ENCODE measurements at regions not wholly inside any gene's neighbourhood (a gene's known extent, or its start where the extent isn't known, plus 50 kb on each side); places are given as distances from the start of the nearest gene placed in this dataset.

DNA sequence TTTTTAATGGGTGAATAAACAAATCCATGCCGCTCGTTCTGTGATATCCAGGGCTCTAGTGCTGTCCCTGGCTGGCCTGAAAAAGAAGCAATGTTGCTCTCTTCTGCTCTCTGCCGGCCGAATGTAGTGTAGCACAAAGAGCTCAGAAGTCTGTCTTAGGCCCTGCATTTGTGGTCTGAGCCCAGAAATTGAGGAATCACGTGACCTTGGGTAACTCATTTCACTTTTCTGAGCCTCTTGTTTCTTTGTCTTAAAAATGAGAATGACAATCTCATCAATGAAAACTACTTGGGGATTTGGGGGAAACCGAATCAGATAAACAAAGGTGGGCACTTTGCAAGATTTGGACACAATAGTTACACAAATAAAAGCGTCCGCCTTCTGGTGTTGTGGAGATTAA, 381.6 kb upstream of the ASIC2 start:
- dilution Hi-C loops (cut with HindIII; ENCODE audit: low sequenced_read_pairs, unreplicated experiment) = no loop called here
- Histone ChIP-seq H3K4me2 (ENCODE audit: low read depth, low read length) (no peak overlapping the region), H3K18ac (ENCODE audit: low read depth, low read length) (no peak overlapping the region), H3K4me3 (ENCODE audit: insufficient read depth, low read depth, low read length) (no peak overlapping the region), H4K8ac (ENCODE audit: low read depth in 2 of 2, low read length in 2 of 2) (no peak overlapping the region), H3K27ac (ENCODE audit: insufficient read depth, low read length) (no peak overlapping the region), H3K9ac (ENCODE audit: low read depth, low read length) (no peak overlapping the region), H3K23ac (ENCODE audit: low read depth, low read length) (no peak overlapping the region), H3K9me1 (ENCODE audit: insufficient read depth, low read length) (no peaks in the 10 kb centered on the region), H3K36me3 (ENCODE audit: control insufficient read depth, insufficient read depth, low read length) (no peaks in the 10 kb centered on the region), H2AK9ac (replicated peaks; ENCODE audit: low read depth, low read length, poor library complexity) (no peak overlapping the region), H3K14ac (replicated peaks; ENCODE audit: low read depth, low read length) (no peak overlapping the region), H3K27me3 (ENCODE audit: control insufficient read depth, insufficient read depth, low read length) (no peaks in the 10 kb centered on the region), H2BK20ac (ENCODE audit: low read depth, low read length) (no peak overlapping the region), H2BK15ac (ENCODE audit: low read depth, low read length) (no peak overlapping the region), H3K56ac (ENCODE audit: extremely low read depth, insufficient read depth, low read length) (no peak overlapping the region), H4K20me1 (ENCODE audit: insufficient read depth, low read length) (no peaks in the 10 kb centered on the region), H2BK120ac (ENCODE audit: low read depth, low read length) (no peak overlapping the region), H3K4ac (ENCODE audit: low read depth, low read length) (no peak overlapping the region), H4K5ac (ENCODE audit: low read depth, low read length) (no peak overlapping the region), H4K91ac (ENCODE audit: insufficient read depth, low read depth, low read length) (no peak overlapping the region), H3K9me3 (ENCODE audit: control insufficient read depth, insufficient read depth, low read length) (no peaks in the 10 kb centered on the region), H2AK5ac (ENCODE audit: low read depth, low read length) (no peak overlapping the region), H3K79me1 (ENCODE audit: low read depth in 1 of 2, low read length in 2 of 2) (no peaks in the 10 kb centered on the region), H2AFZ (replicated peaks; ENCODE audit: low read length, poor library complexity) (no peak overlapping the region), H3K4me1 (ENCODE audit: control insufficient read depth, insufficient read depth, low read length) (no peaks in the 10 kb centered on the region), H2BK5ac (ENCODE audit: low read depth, low read length, poor library complexity, severe bottlenecking) (no peak overlapping the region)
- BruUV-seq (replicated peaks) = no TSS peak
- POLR2A ChIA-PET (ENCODE audit: unreplicated experiment) = no interaction called here
- intact Hi-C loops (cut with micrococcal nuclease) = loop anchor here (1.0 to 2.0 kb wide), 4 partner anchors 382 to 892 kb away; partner anchors contain the start of gene ASIC2
- in situ Hi-C loops (cut with MboI; ENCODE audit: low sequenced_read_pairs) = no loop called here
- peak; percentile 99 for ATAC-seq (ENCODE audit: low read depth)
- TF ChIP-seq RFX5 (IDR thresholded peaks at IDR 0.05; ENCODE audit: low read depth, low read length) (no peak), CEBPB (IDR thresholded peaks at IDR 0.05; ENCODE audit: low read depth, low read length) (no peak), NFE2L2 (IDR thresholded peaks at IDR 0.05; ENCODE audit: low read depth, low read length) (no peak), MAFK (IDR thresholded peaks at IDR 0.05; ENCODE audit: low read depth, low read length) (no peak), MAZ (IDR thresholded peaks at IDR 0.05; ENCODE audit: borderline replicate concordance, low read depth, low read length) (no peak), BHLHE40 (IDR thresholded peaks at IDR 0.05; ENCODE audit: low read depth, low read length) (0 out of 2 replicates have a peak, but pooled peaks have one; percentile 42), SMC3 (IDR thresholded peaks at IDR 0.05; ENCODE audit: low read depth, low read length) (peak; percentile 44; the same call in 1 of the 2 replicates), RAD21 (IDR thresholded peaks at IDR 0.05; ENCODE audit: low read length) (peak; percentile 49), POLR2A (IDR thresholded peaks at IDR 0.05; ENCODE audit: low read depth, low read length) (no peak), CHD1 (IDR thresholded peaks at IDR 0.05; ENCODE audit: low read depth, low read length) (no peak), MXI1 (IDR thresholded peaks at IDR 0.05; ENCODE audit: borderline replicate concordance, low read depth, low read length) (no peak), RCOR1 (IDR thresholded peaks at IDR 0.05; ENCODE audit: insufficient replicate concordance, low read length) (no peak), FOS (IDR thresholded peaks at IDR 0.05; ENCODE audit: low read depth, low read length) (no peak)
- TF ChIP-seq, protein P1, sequence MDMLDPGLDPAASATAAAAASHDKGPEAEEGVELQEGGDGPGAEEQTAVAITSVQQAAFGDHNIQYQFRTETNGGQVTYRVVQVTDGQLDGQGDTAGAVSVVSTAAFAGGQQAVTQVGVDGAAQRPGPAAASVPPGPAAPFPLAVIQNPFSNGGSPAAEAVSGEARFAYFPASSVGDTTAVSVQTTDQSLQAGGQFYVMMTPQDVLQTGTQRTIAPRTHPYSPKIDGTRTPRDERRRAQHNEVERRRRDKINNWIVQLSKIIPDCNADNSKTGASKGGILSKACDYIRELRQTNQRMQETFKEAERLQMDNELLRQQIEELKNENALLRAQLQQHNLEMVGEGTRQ (IDR thresholded peaks at IDR 0.05; ENCODE audit: low read depth, low read length) = peak; percentile 83
- TF ChIP-seq, protein P2, sequence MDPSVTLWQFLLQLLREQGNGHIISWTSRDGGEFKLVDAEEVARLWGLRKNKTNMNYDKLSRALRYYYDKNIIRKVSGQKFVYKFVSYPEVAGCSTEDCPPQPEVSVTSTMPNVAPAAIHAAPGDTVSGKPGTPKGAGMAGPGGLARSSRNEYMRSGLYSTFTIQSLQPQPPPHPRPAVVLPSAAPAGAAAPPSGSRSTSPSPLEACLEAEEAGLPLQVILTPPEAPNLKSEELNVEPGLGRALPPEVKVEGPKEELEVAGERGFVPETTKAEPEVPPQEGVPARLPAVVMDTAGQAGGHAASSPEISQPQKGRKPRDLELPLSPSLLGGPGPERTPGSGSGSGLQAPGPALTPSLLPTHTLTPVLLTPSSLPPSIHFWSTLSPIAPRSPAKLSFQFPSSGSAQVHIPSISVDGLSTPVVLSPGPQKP (IDR thresholded peaks at IDR 0.05; ENCODE audit: borderline replicate concordance, low read depth, low read length) = no peak
- TF ChIP-seq, protein P3, sequence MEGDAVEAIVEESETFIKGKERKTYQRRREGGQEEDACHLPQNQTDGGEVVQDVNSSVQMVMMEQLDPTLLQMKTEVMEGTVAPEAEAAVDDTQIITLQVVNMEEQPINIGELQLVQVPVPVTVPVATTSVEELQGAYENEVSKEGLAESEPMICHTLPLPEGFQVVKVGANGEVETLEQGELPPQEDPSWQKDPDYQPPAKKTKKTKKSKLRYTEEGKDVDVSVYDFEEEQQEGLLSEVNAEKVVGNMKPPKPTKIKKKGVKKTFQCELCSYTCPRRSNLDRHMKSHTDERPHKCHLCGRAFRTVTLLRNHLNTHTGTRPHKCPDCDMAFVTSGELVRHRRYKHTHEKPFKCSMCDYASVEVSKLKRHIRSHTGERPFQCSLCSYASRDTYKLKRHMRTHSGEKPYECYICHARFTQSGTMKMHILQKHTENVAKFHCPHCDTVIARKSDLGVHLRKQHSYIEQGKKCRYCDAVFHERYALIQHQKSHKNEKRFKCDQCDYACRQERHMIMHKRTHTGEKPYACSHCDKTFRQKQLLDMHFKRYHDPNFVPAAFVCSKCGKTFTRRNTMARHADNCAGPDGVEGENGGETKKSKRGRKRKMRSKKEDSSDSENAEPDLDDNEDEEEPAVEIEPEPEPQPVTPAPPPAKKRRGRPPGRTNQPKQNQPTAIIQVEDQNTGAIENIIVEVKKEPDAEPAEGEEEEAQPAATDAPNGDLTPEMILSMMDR (conservative IDR thresholded peaks at IDR 0.05; ENCODE audit: low read depth, low read length) = peak; percentile 67
- peak; percentile 55 for DNase-seq
- CTCF ChIA-PET = interaction anchor here (0.6 to 1.6 kb wide), 2 partner anchors 10 to 15 kb away, joined by 3 read pairs; no protein-coding TSS in a partner anchor
- WGBS, 2 experiments (ENCODE audit: extremely low coverage in 2 of 2, insufficient read length in 1 of 2) = 0% methylated on average over 3 of the region's 8 CpGs; no CpG with 5 or more reads in 1 of the 2 experiments

All from IMR-90 (cell line).